Thyroid gland (tissue), 4 donors: ENCODE measurements at regions not wholly inside any gene's neighbourhood (a gene's known extent, or its start where the extent isn't known, plus 50 kb on each side); places are given as distances from the start of the nearest gene placed in this dataset.
"Not testable (repeated sequence)": the region's sequence is repeated elsewhere in the genome, so short reads cannot be mapped to it uniquely, and the experiment has no call there.

Experiments used
- DNase-seq, 2 donors: peaks; one replicate each; pipeline ENCODE4 v3.0.0-alpha.2; 2019
- H3K27ac ChIP-seq, 3 donors: fragments of 200-600 bp; sonication (generic); 1 replicate in 2 of 3; 2 replicates in 1 of 3; pipeline ENCODE4 v1.5.1; 2016 to 2019; ENCODE audit warnings: mild to moderate bottlenecking in 1 of 3, moderate library complexity in 1 of 3
- H3K27me3 ChIP-seq: fragments of 200-600 bp; sonication (generic); one replicate; pipeline ENCODE4 v1.5.1; 2019
- H3K36me3 ChIP-seq, 2 donors: fragments of 200-600 bp; sonication (generic); one replicate each; pipeline ENCODE4 v1.5.1; 2016 to 2019
- H3K4me1 ChIP-seq, 2 donors: fragments of 200-600 bp; sonication (generic); one replicate each; pipeline ENCODE4 v1.5.1; 2017 to 2019
- H3K4me3 ChIP-seq, 3 donors: fragments of 200-600 bp; sonication (generic); replicated peaks in 1 of 3; 1 replicate in 2 of 3; 2 replicates in 1 of 3; pipeline ENCODE4 v1.5.1; 2016; ENCODE audit warnings: mild to moderate bottlenecking in 1 of 3
- H3K9me3 ChIP-seq: fragments of 200-600 bp; sonication (generic); one replicate; pipeline ENCODE4 v1.5.1; 2017
- CTCF ChIP-seq, 6 experiments: fragments of 200-600 bp in 3 of 6; fragments of 450-650 bp in 3 of 6; sonication (generic) in 3 of 6; IDR thresholded peaks; one replicate each; pipeline ENCODE4 v1.5.1; 2016 to 2019; ENCODE audit warnings: antibody characterized with exemption in 6 of 6, mild to moderate bottlenecking in 2 of 6, inconsistent platforms in 1 of 6, moderate library complexity in 1 of 6
- POLR2A ChIP-seq, 2 donors: fragments of 450-650 bp; IDR thresholded peaks; one replicate each; pipeline ENCODE4 v1.6.1; 2017; ENCODE audit warnings: antibody characterized with exemption in 2 of 2, mild to moderate bottlenecking in 2 of 2, moderate library complexity in 1 of 2
- WGBS, 2 donors: methylation state at CpG; one replicate each; pipeline ENCODE4 v1.1.5; 2017; 5-methylcytosine and 5-hydroxymethylcytosine counted together
- intact Hi-C: fragments of 100-400 bp; cut with DNase I; formaldehyde crosslinking; loops from one replicate; pipeline ENCODE4 v1.15.1; 2023

DNA sequence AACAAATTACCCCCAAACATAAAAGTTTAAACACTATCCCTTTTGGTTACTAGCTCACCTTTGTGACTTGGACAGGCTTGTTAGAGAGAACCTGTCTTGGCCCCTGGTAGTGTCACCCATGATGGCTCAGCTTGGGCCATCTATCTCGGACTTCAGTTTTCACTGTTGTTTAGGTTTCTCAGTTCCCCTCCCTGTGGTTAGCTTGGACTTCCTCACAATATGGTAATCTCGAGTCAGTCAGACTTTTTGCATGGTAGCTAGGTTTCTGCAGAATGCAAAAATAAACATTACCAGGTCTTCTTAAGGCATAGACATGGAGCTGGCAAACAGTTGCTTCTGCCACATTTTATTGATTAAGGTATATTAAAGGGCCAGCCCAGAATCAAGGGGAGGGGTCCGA lies 324.3 kb upstream of the RORB start:
- no peak overlapping the region for H3K27ac ChIP-seq
- H3K27me3 ChIP-seq = no peaks in the 10 kb centered on the region
- DNase-seq = no peak
- H3K9me3 ChIP-seq = no peaks in the 10 kb centered on the region
- intact Hi-C loops = no loop called here
- 87% methylated on average over 3 of the region's 3 CpGs for WGBS, 2 donors
- no peaks in the 10 kb centered on the region for H3K4me1 ChIP-seq
- H3K4me3 ChIP-seq = no peak overlapping the region
- no peaks in the 10 kb centered on the region for H3K36me3 ChIP-seq
- TF ChIP-seq POLR2A (IDR thresholded peaks at IDR 0.05) (no peak), CTCF (IDR thresholded peaks at IDR 0.05) (no peak)

DNA sequence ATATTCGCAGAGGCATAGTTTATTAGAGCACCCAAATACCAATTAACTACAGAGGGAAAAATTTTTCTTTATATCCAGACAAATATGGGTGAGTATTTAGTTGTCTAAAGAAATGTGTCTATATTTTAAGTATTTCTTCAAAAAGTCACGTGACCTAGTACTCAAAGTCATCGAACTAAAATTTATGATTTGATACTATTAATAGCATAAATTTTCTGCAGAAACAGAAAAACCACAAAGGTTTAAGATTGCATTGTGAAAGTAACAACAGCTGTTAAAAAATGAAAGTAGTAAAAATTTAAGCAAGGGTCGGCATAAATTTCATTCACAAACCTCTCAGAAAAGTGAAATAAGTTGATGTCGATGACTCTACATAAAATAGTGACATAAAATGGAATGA lies 323.9 kb upstream of the RORB start:
- Histone ChIP-seq H3K4me3 (no peak overlapping the region), H3K36me3 (no peaks in the 10 kb centered on the region), H3K27ac (no peak overlapping the region), H3K9me3 (no peaks in the 10 kb centered on the region), H3K4me1 (no peaks in the 10 kb centered on the region), H3K27me3 (no peaks in the 10 kb centered on the region)
- WGBS, 2 donors = 90 to 92% methylated on average over 5 of the region's 5 CpGs
- TF ChIP-seq POLR2A (IDR thresholded peaks at IDR 0.05) (no peak), CTCF (IDR thresholded peaks at IDR 0.05) (no peak)
- no peak for DNase-seq
- intact Hi-C loops = no loop called here

DNA sequence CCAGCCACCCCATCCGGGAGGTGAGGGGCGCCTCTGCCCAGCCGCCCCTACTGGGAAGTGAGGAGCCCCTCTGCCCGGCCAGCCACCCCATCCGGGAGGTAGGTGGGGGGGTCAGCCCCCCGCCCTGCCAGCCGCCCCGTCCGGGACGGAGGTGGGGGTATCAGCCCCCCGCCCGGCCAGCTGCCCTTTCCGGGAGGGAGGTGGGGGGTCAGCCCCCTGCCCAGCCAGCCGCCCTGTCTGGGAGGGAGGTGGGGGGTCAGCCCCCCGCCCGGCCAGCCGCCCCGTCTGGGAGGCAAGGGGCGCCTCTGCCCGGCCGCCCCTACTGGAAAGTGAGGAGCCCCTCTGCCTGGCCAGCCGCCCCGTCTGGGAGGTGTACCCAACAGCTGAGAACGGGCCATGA lies 299.4 kb upstream of the RORB start:
- H3K4me1 ChIP-seq, H3K4me3 ChIP-seq, DNase-seq, H3K27me3 ChIP-seq, H3K36me3 ChIP-seq, H3K27ac ChIP-seq, intact Hi-C loops, H3K9me3 ChIP-seq: not testable (repeated sequence)
- WGBS, 2 donors = 98 to 99% methylated on average over 6 to 9 of the region's 24 CpGs

GRCh38 chr9:74205056-74205455 lies 292.1 kb upstream of the RORB start:
- 75 to 80% methylated on average over 4 of the region's 4 CpGs for WGBS, 2 donors
- TF ChIP-seq POLR2A (IDR thresholded peaks at IDR 0.05) (no peak), CTCF (IDR thresholded peaks at IDR 0.05) (no peak)
- Histone ChIP-seq H3K36me3 (no peaks in the 10 kb centered on the region), H3K27me3 (no peaks in the 10 kb centered on the region), H3K27ac (no peak overlapping the region), H3K4me3 (no peak overlapping the region), H3K4me1 (no peaks in the 10 kb centered on the region), H3K9me3 (no peaks in the 10 kb centered on the region)
- intact Hi-C loops = no loop called here
- DNase-seq = no peak

DNA sequence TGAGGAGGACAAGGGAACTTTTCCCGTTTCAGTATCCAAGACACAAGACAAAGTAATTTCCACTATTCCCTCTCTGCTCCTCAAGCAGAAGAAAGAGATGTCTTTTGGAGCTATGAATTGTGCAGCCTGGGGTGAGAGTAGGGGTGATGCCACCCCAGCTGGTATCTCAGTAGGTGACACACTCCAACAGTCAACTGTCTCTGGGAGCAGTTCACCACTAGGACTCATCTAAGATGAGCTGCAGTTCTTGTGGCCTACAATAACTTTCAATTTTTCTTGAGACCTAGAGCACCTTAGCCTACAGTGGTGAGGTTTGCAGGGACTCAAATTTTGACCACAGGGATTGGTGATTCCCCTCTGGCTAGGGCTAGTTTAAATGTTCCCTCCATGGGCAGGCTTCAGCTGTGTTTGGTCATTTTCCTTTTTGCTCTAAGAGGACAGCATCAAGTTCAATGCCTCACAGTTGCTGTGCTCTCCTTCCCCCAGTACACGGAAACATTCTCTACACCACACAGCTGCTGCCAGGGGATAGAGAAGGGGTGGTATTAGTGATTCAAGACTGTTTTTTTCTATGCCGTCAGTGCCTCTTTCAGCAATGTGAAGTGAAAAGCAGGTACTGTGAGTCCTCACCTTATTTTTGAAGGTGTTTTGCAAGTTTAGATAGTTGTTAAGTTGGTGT lies 278.6 kb upstream of the RORB start:
- no peaks in the 10 kb centered on the region for H3K4me1 ChIP-seq
- TF ChIP-seq CTCF (IDR thresholded peaks at IDR 0.05) (no peak), POLR2A (IDR thresholded peaks at IDR 0.05) (no peak)
- H3K36me3 ChIP-seq = no peaks in the 10 kb centered on the region
- no peak overlapping the region for H3K27ac ChIP-seq
- no peaks in the 10 kb centered on the region for H3K27me3 ChIP-seq
- intact Hi-C loops = no loop called here
- H3K9me3 ChIP-seq = no peaks in the 10 kb centered on the region
- WGBS, 2 donors = 84 to 90% methylated on average over 3 of the region's 3 CpGs
- DNase-seq = no peak
- no peak overlapping the region for H3K4me3 ChIP-seq

DNA sequence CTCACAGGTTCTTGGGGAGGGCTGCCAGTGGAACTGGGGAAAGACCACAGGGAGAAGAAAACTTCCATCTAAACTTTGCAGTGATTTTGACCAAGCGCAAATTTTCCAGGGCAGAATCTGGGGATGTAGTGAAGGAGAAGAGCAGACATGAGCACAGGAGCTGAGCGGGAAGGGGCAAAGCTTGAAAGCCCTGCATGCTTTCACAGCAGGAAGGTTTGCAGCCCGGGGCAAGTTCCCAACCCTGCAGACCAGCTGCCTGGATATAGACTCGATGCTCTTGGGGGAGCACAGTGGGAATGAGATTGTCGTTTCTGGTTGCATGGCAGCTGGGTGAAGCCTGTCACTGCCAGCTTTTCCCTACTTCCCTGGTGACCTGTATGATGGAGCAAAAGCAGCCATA lies 276.8 kb upstream of the RORB start:
- intact Hi-C loops = no loop called here
- 77 to 85% methylated on average over 4 to 5 of the region's 5 CpGs for WGBS, 2 donors
- Histone ChIP-seq H3K4me3 (no peak overlapping the region), H3K36me3 (no peaks in the 10 kb centered on the region), H3K27ac (no peak overlapping the region), H3K4me1 (no peaks in the 10 kb centered on the region), H3K9me3 (no peaks in the 10 kb centered on the region), H3K27me3 (no peaks in the 10 kb centered on the region)
- TF ChIP-seq POLR2A (IDR thresholded peaks at IDR 0.05) (no peak), CTCF (IDR thresholded peaks at IDR 0.05) (no peak)
- DNase-seq = no peak
